HG03175 (cell line): ENCODE measurements at regions not wholly inside any gene's neighbourhood (a gene's known extent, or its start where the extent isn't known, plus 50 kb on each side); places are given as distances from the start of the nearest gene placed in this dataset.
"Not testable (repeated sequence)": the region's sequence is repeated elsewhere in the genome, so short reads cannot be mapped to it uniquely, and the experiment has no call there.

Experiments used
- ATAC-seq: cut with Tn5 transposase; IDR thresholded peaks from one replicate; pipeline ENCODE4 v1.9.1; 2021; ENCODE audit warnings: mild to moderate bottlenecking, moderate library complexity; ENCODE audit not compliant: unreplicated experiment

DNA sequence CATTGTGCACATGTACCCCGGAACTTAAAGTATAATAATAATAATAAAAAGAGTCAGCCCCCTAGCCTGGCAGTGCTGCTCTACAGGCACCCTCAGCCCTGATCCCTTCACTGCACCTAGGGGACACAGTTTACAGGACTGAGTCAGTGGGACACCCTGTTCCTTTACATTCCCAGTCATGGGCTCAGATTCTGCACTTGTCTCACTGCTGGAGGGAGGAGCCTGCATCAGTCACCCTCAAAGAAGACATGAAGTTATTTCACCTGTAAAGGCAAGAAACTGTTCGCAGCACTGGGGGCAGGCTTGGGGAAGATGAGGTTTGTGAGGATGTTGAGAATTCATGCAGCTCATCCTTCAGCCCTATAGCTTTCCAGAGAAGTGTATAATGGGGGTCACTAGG lies 50.7 kb upstream of the VPREB1 start:
- ATAC-seq, result no peak

DNA sequence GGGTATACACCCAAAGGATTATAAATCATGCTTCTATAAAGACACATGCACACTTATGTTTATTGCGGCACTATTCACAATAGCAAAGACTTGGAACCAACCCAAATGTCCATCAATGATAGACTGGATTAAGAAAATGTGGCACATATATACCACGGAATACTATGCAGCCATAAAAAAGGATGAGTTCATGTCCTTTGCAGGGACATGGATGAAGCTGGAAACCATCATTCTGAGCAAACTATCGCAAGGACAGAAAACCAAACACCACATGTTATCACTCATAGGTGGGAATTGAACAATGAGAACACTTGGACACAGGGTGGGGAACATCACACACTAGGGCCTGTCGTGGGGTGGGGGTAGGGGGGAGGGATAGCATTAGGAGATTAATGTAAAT lies 51.1 kb upstream of the VPREB1 start:
- not testable (repeated sequence) for ATAC-seq

DNA sequence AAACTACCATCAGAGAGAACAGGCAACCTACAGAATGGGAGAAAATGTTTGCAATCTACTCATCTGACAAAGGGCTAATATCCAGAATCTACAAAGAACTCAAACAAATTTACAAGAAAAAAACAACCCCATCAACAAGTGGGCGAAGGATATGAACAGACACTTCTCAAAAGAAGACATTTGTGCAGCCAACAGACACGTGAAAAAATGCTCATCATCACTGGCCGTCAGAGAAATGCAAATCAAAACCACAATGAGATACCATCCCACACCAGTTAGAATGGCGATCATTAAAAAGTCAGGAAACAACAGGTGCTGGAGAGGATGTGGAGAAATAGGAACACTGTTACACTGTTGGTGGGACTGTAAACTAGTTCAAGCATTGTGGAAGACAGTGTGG lies 51.6 kb upstream of the VPREB1 start:
- ATAC-seq, result not testable (repeated sequence)

DNA sequence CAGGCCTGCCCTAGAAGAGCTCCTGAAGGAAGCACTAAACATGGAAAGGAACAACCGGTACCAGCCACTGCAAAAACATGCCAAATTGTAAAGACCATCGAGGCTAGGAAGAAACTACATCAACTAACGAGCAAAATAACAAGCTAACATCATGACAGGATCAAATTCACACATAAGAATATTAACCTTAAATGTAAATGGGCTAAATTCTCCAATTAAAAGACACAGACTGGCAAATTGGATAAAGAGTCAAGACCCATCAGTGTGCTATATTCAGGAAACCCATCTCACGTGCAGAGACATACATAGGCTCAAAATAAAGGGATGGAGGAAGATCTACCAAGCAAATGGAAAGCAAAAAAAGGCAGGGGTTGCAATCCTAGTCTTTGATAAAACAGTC lies 54.8 kb upstream of the VPREB1 start:
- ATAC-seq, result not testable (repeated sequence)

DNA sequence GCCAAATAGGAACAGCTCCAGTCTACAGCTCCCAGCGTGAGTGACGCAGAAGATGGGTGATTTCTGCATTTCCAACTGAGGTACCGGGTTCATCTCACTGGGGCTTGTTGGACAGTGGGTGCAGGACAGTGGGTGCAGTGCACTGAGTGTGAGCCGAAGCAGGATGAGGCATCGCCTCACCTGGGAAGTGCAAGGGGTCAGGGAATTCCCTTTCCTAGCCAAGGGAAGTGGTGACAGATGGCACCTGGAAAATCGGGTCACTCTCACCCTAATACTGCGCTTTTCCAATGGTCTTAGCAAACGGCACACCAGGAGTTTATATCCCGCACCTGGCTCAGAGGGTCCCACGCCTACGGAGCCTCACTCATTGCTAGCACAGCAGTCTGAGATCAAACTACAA lies 56.7 kb upstream of the VPREB1 start:
- not testable (repeated sequence) for ATAC-seq

DNA sequence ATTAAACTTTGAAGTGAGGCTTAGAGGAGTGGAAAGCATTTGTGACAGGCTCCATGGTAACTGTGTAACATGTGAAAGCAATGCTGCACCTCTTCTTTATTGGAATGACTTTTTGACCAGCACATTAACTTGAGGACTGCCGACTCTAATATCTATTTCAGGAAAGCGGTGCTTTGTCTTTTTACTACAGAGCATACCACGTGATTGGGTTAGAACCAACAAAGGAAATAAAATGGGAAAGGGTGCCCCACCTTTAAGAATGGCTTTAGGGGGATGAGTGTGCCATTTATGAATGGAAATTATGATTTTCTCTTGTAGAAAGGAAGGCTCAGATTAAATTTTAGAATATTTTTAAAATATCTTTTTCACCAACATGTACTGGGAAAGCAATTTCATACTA lies 57.3 kb upstream of the VPREB1 start:
- ATAC-seq, result no peak

DNA sequence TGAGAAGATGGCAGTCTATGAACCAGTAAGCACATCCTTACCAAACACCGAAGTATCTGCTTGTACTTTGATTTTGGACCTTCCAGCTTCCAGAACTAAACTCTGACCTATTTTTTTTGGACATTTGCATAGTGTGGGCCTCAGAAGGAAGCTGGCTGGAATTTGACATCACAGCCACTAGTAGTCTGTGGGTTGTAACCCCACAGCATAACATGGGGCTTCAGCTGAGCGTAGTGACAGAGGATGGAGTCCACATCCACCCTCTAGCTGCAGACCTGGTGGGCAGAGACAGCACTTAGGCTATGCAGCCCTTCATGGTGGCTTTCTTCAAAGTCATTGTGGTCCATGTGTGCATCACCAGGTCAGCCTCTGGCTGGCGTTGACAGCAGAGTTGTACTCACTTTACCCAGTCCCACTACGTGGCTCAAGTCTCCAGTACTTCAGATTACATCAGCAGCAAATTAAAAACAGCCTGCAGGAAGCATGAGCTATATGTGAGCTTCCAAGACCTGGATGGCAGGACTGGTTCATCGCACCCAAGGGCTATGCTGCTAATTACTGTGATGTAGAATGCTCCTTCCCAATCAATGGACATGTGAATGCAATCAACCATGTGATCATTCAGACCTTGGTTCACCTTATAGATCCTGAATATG lies 58.6 kb upstream of the VPREB1 start:
- ATAC-seq, result no peak

DNA sequence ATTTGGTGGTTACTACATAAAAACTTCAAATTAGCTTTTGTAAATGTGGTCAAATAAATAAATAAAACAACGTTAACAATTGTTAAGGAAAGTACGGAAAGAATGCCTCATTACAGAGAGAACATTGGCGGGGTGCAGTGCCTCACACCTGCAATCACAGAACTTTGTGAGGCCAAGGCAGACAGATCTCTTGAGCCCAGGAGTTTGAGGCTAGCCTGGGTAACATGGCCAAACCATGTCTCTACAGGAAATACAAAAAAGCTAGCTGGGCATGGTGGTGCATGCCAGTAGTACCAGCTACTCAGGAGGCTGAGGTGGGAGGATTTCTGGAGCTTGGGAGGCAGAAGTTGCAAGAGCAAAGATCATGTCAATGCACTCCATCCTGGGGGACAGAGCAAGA lies 59.4 kb upstream of the VPREB1 start:
- no peak for ATAC-seq

DNA sequence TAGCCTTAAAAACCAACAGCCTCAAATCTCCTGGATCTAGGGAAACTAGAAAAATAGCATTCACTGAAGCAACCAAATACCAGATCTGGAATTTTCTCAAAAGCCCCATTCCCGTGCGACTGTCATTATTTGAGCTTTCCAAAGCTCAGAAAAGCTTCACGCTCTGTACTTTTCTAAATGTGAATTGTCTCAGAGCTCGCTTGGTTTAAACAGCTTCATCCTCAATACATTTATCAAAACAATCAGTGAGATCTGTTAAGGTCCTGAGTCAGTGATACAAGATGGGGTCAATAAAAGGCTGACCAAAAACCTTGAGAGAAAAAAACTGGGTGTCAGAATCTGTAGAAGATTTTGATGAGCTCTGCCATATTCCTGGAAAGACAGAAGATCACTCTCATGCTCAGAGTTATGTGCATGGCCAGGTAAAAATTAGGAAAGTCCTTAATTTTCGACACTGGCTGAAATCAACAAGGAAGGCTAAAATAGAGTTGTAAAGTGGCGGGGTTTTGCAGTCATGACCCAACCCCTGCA lies 60.2 kb upstream of the VPREB1 start:
- no peak for ATAC-seq

DNA sequence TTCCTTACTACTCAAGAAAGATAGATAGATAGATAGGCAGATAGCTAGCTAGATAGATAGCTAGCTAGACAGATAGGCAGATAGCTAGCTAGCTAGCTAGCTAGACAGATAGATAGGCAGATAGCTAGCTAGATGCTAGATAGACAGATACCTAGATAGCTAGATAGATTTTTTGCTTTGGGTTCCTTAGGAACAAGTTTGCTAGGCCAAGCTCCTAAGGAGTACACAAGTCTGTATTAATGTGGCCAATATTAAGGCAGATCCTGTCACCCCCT lies 61.7 kb upstream of the VPREB1 start:
- no peak for ATAC-seq

DNA sequence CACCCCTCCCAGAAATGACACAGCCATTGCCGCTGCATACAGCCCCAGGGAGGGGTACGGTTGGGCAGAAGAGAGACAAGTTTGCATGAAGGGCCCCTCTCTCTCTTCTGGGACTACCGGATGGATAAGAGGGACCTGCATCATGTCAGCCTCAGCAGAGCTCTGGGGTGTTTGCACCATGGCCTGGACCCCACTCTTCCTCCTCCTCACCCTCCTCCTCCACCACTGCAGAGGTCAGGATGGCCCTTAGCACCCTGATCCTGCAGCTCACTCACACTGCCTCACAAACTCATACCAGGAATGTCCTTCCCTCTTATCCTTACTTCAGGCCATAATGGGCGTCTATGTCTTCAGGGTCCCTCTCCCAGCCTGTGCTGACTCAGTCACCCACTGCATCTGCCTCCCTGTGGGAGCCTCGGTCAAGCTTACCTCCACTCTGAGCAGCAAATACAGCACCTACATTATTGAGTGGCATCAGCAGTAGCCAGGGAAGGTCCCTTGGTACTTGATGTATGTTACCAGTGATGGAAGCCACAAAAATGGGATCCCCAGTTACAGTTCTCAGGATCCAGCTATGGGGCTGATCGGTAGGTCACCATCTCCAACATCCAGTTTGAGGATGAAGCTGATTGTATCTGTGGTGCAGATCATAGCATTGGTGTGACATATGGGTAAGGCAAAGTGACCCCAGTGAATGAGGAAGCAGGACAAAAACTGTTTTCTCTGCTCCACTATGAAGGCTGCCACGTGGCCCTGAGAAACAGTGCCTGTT lies 62.2 kb upstream of the VPREB1 start:
- no peak for ATAC-seq

DNA sequence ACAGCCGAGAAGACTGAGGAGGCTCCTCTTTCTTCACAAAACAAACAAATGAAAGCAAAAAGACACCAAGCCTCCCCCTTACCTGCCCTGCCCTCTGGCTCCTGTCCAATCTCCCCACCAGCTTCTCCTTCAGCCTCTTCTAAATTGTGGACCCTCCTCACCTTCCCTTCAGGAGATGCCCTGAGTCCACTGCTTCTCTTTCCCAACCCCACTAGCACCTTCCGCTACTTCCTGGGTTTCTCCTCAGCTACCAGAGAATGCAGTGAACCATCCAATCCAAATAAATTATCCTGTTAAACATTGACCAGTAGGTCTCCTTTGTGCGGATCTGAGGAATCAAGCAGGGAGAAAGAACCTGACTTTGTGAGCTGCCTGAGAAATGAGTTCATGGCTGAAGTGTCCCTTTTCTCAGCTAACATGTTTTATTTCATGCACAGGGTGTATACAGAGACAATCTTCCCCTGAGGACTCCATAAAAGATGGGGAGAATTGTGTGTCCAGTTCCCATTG lies 63.2 kb upstream of the VPREB1 start:
- ATAC-seq, result no peak

DNA sequence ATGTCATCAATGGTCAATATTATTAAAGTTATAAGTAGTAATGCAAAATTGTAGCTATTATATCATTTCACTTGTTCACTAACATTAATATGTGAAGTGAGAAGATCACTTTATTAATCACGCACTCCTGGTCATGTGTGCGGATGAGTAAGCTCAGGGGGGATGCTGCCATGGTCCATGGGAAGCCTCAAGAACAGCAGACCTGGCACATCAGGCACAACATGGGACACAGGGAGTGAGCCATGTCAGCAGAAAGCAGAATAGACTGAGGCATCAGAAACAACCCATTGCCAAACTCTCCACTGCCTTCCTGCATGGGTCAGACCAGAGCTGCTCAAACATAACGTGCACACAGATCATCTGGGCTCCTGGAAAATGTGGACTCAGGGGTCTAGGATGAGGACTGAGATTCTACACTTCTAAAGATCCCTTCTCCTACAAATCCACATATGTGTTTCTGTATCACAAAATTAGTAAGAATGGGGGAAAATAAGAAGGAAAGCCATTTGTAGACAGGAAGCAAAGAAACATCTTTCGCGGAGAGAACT lies 63.8 kb upstream of the VPREB1 start:
- ATAC-seq, result no peak

DNA sequence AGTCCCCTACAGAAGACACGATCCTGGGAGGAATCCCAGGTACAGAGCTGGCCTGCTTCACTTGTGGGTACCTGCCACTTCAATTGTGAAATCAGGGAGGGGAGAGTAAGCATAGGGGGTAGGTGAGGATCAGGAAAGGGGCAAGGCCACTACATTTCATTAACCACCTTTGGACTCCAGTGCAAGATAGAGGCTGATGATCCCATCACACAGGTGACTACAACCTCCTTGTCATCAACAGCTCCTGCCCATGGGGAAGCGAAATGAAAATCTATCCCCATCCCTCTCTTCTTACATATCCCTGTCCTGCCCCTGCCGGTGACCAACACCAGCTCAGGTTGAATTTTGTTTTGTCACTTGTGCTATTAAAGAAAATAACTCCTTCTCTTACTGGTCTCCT lies 64.7 kb upstream of the VPREB1 start:
- ATAC-seq, result no peak

DNA sequence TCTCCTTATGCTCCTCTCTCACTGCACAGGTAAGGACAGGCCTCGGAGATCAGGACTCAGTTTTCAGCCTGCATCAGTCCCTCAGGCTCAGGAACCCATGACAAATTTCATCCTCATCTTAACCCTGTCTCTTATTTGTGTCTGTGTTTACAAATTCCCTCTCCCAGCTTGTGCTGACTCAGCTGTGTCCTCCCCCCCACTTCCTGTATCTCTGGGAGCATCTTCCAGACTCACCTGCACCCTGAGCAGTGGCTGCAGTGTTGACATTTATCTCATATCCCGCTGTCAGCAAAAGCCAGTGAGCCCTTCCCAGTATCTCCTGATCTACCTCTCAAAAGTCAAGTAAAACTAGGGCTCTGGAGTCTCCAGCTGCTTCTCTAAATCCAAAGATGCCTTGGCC lies 65.6 kb upstream of the VPREB1 start:
- ATAC-seq, result no peak

DNA sequence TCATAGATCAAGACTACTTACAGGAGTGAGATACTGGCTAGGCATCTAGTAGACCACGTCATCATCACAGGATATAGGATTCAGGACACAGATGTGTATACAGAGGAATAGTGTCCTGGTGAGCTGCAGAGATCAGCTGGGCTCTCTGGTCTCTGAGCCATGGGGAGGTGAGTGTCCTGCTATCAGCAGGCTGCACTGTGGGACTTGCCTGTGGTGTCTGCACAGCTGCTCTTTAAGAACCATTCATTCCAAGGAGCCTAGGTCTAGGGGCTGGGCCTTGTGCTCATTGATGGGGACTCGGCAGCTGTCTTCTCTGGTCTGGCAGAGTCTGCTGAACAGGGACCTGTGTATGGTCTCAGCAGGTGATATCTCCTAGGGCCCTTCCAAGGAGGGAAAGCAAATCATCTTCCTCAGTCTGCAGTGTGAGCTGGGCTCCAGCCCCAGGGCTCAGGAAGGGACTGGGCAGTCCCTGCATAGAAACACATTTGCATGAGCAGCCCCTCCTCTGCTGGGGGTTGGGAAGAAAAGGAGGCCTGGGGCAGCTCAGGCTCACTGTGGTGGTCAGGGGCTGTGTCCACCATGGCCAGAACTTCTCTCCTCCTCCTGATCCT lies 66.1 kb upstream of the VPREB1 start:
- ATAC-seq, result no peak

DNA sequence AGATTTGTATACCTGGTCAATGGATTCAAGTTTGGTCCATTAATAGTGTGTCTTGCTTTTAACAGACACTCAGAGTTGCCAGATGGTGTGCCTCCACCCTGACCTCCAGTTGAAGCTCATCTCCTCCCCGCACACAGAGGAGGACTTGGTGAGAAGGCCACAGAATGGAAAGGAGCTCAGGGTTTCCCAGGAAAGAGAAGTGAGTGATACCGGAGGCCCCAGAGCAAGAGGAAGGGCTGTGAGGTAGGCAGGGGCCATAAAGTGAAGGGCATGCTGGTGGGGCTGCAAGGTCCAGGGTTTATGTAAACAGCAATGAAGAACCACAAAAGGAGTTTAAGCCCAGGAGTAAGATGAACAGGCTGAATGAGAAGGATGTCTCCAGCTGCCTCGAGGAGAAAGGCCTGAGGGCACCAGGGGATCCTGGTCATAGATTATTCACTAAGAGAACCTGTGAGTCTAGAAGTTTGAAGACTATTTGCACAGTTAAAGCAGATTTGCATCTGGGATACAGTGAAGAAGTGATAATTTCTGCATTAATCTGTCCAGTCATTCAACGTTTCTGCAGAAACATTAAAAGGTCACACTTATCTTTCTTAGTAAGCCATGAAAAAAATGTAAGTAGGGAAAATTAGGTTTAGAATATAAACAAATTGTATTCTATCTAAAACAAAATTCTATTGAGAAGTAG lies 67.5 kb upstream of the VPREB1 start:
- no peak for ATAC-seq

DNA sequence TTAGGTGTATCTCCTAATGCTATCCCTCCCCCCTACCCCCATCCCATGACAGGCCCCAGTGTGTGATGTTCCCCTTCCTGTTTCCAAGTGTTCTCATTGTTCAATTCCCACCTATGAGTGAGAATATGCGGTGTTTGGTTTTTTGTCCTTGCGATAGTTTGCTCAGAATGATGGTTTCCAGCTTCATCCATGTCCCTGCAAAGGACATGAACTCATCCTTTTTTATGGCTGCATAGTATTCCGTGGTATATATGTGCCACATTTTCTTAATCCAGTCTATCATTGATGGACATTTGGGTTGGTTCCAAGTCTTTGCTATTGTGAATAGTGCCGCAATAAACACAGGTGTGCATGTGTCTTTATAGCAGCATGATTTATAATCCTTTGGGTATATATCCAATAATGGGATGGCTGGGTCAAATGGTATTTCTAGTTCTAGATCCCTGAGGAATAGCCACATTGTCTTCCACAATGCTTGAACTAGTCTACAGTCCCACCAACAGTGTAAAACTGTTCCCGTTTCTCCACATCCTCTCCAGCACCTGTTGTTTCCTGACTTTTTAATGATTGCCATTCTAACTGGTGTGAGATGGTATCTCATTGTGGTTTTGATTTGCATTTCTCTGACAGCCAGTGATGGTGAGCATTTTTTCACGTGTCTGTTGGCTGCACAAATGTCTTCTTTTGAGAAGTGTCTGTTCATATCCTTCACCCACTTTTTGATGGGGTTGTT lies 71.5 kb upstream of the VPREB1 start:
- not testable (repeated sequence) for ATAC-seq

DNA sequence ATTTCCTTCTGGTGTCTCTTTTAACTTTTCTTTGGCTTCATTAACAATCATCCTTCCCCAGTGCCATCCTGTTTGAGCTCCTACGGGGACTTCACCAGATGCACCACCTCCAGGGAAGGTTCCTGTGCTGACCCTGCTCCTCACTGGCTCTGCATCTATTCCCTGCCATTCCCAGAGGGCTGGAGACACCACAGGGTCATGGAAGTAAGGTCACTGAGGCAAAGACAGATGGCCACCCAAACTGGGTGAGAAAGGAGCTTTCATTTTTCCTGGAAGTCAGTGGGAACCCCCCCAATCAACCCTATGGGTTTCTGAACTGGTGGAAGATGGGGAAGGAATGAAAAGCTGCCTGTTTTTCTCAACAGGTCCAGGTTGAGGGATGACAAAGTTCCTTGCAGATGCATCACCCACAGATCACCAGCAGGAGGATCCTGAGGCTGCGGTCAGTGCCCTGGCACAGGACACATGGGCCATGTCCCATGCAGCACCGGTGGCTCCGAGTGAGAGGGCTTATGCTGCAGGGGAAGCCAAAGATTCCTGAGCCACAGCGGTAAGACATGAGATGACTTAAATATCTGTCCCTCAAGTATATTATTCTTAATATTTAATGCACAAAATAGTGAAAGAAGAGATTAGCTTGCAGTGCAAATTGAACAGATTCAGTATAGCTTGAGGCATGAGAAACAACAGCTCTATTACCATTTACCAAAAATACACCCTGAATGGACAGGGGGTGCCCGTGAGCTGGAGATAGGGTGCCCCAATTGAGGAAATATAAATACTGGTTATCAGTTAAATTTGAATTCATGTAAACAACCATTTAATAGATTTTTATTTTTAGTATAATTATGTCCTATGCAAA lies 73.0 kb upstream of the VPREB1 start:
- no peak for ATAC-seq

DNA sequence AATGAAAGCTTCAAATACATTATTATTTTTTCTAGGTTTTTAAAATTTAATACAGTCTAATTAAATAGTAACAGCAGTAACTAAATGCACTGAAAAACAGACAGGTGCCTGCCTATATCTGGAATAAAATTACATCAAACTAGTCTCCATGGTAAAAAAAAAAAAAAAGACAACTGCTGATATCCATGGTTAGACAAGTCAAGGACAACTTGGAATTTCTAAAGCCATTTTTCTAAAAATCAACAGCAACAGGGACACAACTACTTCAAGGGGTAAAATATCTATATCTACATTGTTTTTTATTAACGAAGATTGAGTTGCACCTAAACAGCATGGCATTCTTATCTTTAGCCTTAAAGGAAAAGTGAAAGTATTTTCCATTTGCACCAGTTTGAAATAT lies 74.7 kb upstream of the VPREB1 start:
- ATAC-seq, result no peak
